ENCODE measurements at regions not wholly inside any gene's neighbourhood (a gene's known extent, or its start where the extent isn't known, plus 50 kb on each side); places are given as distances from the start of the nearest gene placed in this dataset.

- Histone ChIP-seq H4K20me1 (ENCODE audit: insufficient read depth, low read depth, low read length) (no peaks in the 10 kb centered on the region), H3K9me3 (ENCODE audit: low read length) (no peaks in the 10 kb centered on the region), H3K4me1 (ENCODE audit: low read length) (no peaks in the 10 kb centered on the region), H3K27me3 (ENCODE audit: low read length) (no peaks in the 10 kb centered on the region), H3K79me2 (ENCODE audit: low read length) (no peaks in the 10 kb centered on the region), H3K27ac (ENCODE audit: low read length) (no peak overlapping the region), H3K4me2 (ENCODE audit: low read depth, low read length, poor library complexity, severe bottlenecking) (no peak overlapping the region), H3K9me2 (replicated peaks; ENCODE audit: insufficient read depth, low read length) (no peaks in the 10 kb centered on the region), H3K9ac (ENCODE audit: low read length) (no peak overlapping the region), H3K4me3 (ENCODE audit: low read length) (no peak overlapping the region), H2AFZ (ENCODE audit: low read length) (no peak overlapping the region), H3K36me3 (ENCODE audit: insufficient read depth, low read length) (no peaks in the 10 kb centered on the region)
- DNase-seq: no peak
These were observed 101.8 kb upstream of the KMT2C start for GRCh38 chr7:152537639-152538038.

GRCh38 chr7:152528612-152529011 is 92.8 kb upstream of the KMT2C start:
- H3K27me3 ChIP-seq (ENCODE audit: low read length): no peaks in the 10 kb centered on the region
- H3K9ac ChIP-seq (ENCODE audit: low read length): no peak overlapping the region
- H3K36me3 ChIP-seq (ENCODE audit: insufficient read depth, low read length): no peaks in the 10 kb centered on the region

GRCh38 chr7:152527610-152528032 is 91.8 kb upstream of the KMT2C start:
- Histone ChIP-seq H3K9me2 (replicated peaks; ENCODE audit: insufficient read depth, low read length) (no peaks in the 10 kb centered on the region), H3K9ac (ENCODE audit: low read length) (no peak overlapping the region), H4K20me1 (ENCODE audit: insufficient read depth, low read depth, low read length) (no peaks in the 10 kb centered on the region), H3K27me3 (ENCODE audit: low read length) (no peaks in the 10 kb centered on the region), H3K4me1 (ENCODE audit: low read length) (no peaks in the 10 kb centered on the region), H3K27ac (ENCODE audit: low read length) (no peak overlapping the region), H3K4me2 (ENCODE audit: low read depth, low read length, poor library complexity, severe bottlenecking) (no peak overlapping the region), H2AFZ (ENCODE audit: low read length) (no peak overlapping the region), H3K79me2 (ENCODE audit: low read length) (no peaks in the 10 kb centered on the region), H3K36me3 (ENCODE audit: insufficient read depth, low read length) (no peaks in the 10 kb centered on the region), H3K9me3 (ENCODE audit: low read length) (no peaks in the 10 kb centered on the region), H3K4me3 (ENCODE audit: low read length) (no peak overlapping the region)
- no peak for DNase-seq

More at GRCh38 chr7:152528612-152529011, 92.8 kb upstream of the KMT2C start:
- no peak for DNase-seq
- Histone ChIP-seq H3K9me2 (replicated peaks; ENCODE audit: insufficient read depth, low read length) (no peaks in the 10 kb centered on the region), H3K4me3 (ENCODE audit: low read length) (no peak overlapping the region), H4K20me1 (ENCODE audit: insufficient read depth, low read depth, low read length) (no peaks in the 10 kb centered on the region), H3K4me1 (ENCODE audit: low read length) (no peaks in the 10 kb centered on the region), H3K79me2 (ENCODE audit: low read length) (no peaks in the 10 kb centered on the region), H3K4me2 (ENCODE audit: low read depth, low read length, poor library complexity, severe bottlenecking) (no peak overlapping the region), H3K27ac (ENCODE audit: low read length) (no peak overlapping the region), H2AFZ (ENCODE audit: low read length) (no peak overlapping the region), H3K9me3 (ENCODE audit: low read length) (no peaks in the 10 kb centered on the region)

GRCh38 chr7:152523916-152524315 is 88.1 kb upstream of the KMT2C start:
- no peak overlapping the region for H3K9ac ChIP-seq (ENCODE audit: low read length)

GRCh38 chr7:152522571-152523067 is 86.8 kb upstream of the KMT2C start:
- Histone ChIP-seq H3K9me3 (ENCODE audit: low read length) (peaks cover 7% of the 10 kb centered on the region), H3K9me2 (replicated peaks; ENCODE audit: insufficient read depth, low read length) (no peaks in the 10 kb centered on the region), H3K9ac (ENCODE audit: low read length) (no peak overlapping the region), H4K20me1 (ENCODE audit: insufficient read depth, low read depth, low read length) (no peaks in the 10 kb centered on the region), H2AFZ (ENCODE audit: low read length) (no peak overlapping the region), H3K4me3 (ENCODE audit: low read length) (no peak overlapping the region), H3K27ac (ENCODE audit: low read length) (no peak overlapping the region), H3K4me1 (ENCODE audit: low read length) (no peaks in the 10 kb centered on the region), H3K27me3 (ENCODE audit: low read length) (no peaks in the 10 kb centered on the region; the same call in 1 of the 2 replicates), H3K36me3 (ENCODE audit: insufficient read depth, low read length) (peaks cover 6% of the 10 kb centered on the region; the same call in 1 of the 2 replicates), H3K4me2 (ENCODE audit: low read depth, low read length, poor library complexity, severe bottlenecking) (no peak overlapping the region), H3K79me2 (ENCODE audit: low read length) (no peaks in the 10 kb centered on the region)
- DNase-seq: no peak

More at GRCh38 chr7:152523916-152524315, 88.1 kb upstream of the KMT2C start:
- Histone ChIP-seq H3K9me3 (ENCODE audit: low read length) (peaks cover 7% of the 10 kb centered on the region), H3K4me2 (ENCODE audit: low read depth, low read length, poor library complexity, severe bottlenecking) (no peak overlapping the region), H3K27ac (ENCODE audit: low read length) (no peak overlapping the region), H3K4me1 (ENCODE audit: low read length) (no peaks in the 10 kb centered on the region), H3K36me3 (ENCODE audit: insufficient read depth, low read length) (peaks cover 6% of the 10 kb centered on the region; the same call in 1 of the 2 replicates), H2AFZ (ENCODE audit: low read length) (no peak overlapping the region), H4K20me1 (ENCODE audit: insufficient read depth, low read depth, low read length) (no peaks in the 10 kb centered on the region), H3K79me2 (ENCODE audit: low read length) (no peaks in the 10 kb centered on the region), H3K4me3 (ENCODE audit: low read length) (no peak overlapping the region), H3K9me2 (replicated peaks; ENCODE audit: insufficient read depth, low read length) (no peaks in the 10 kb centered on the region), H3K27me3 (ENCODE audit: low read length) (no peaks in the 10 kb centered on the region; the same call in 1 of the 2 replicates)
- no peak for DNase-seq

GRCh38 chr7:152521420-152522337 is 85.9 kb upstream of the KMT2C start:
- Histone ChIP-seq H3K4me2 (ENCODE audit: low read depth, low read length, poor library complexity, severe bottlenecking) (no peak overlapping the region), H3K27me3 (ENCODE audit: low read length) (no peaks in the 10 kb centered on the region; the same call in 1 of the 2 replicates), H3K27ac (ENCODE audit: low read length) (no peak overlapping the region), H3K36me3 (ENCODE audit: insufficient read depth, low read length) (peaks cover 6% of the 10 kb centered on the region; the same call in 1 of the 2 replicates), H3K79me2 (ENCODE audit: low read length) (no peaks in the 10 kb centered on the region), H3K4me3 (ENCODE audit: low read length) (no peak overlapping the region), H3K9me3 (ENCODE audit: low read length) (peaks cover 7% of the 10 kb centered on the region), H2AFZ (ENCODE audit: low read length) (no peak overlapping the region), H3K9ac (ENCODE audit: low read length) (no peak overlapping the region), H3K4me1 (ENCODE audit: low read length) (no peaks in the 10 kb centered on the region), H4K20me1 (ENCODE audit: insufficient read depth, low read depth, low read length) (no peaks in the 10 kb centered on the region), H3K9me2 (replicated peaks; ENCODE audit: insufficient read depth, low read length) (no peaks in the 10 kb centered on the region)
- no peak for DNase-seq

GRCh38 chr7:152520861-152521302 is 85.1 kb upstream of the KMT2C start:
- no peak overlapping the region for H3K9ac ChIP-seq (ENCODE audit: low read length)
- H3K27ac ChIP-seq (ENCODE audit: low read length): no peak overlapping the region
- no peaks in the 10 kb centered on the region for H3K79me2 ChIP-seq (ENCODE audit: low read length)
- H3K9me3 ChIP-seq (ENCODE audit: low read length): peaks cover 7% of the 10 kb centered on the region
- H3K4me3 ChIP-seq (ENCODE audit: low read length): no peak overlapping the region
- no peak overlapping the region for H3K4me2 ChIP-seq (ENCODE audit: low read depth, low read length, poor library complexity, severe bottlenecking)
- H4K20me1 ChIP-seq (ENCODE audit: insufficient read depth, low read depth, low read length): no peaks in the 10 kb centered on the region
- no peaks in the 10 kb centered on the region for H3K4me1 ChIP-seq (ENCODE audit: low read length)
- no peak overlapping the region for H2AFZ ChIP-seq (ENCODE audit: low read length)
- H3K36me3 ChIP-seq (ENCODE audit: insufficient read depth, low read length): peaks cover 6% of the 10 kb centered on the region; the same call in 1 of the 2 replicates
- no peak for DNase-seq
- H3K27me3 ChIP-seq (ENCODE audit: low read length): no peaks in the 10 kb centered on the region; the same call in 1 of the 2 replicates
- no peaks in the 10 kb centered on the region for H3K9me2 ChIP-seq (replicated peaks; ENCODE audit: insufficient read depth, low read length)

GRCh38 chr7:152519290-152519689 is 83.5 kb upstream of the KMT2C start:
- Histone ChIP-seq H3K9me2 (replicated peaks; ENCODE audit: insufficient read depth, low read length) (no peaks in the 10 kb centered on the region), H4K20me1 (ENCODE audit: insufficient read depth, low read depth, low read length) (no peaks in the 10 kb centered on the region), H3K36me3 (ENCODE audit: insufficient read depth, low read length) (peaks cover 6% of the 10 kb centered on the region; the same call in 1 of the 2 replicates), H2AFZ (ENCODE audit: low read length) (no peak overlapping the region), H3K79me2 (ENCODE audit: low read length) (no peaks in the 10 kb centered on the region), H3K9ac (ENCODE audit: low read length) (no peak overlapping the region), H3K27ac (ENCODE audit: low read length) (no peak overlapping the region), H3K27me3 (ENCODE audit: low read length) (no peaks in the 10 kb centered on the region; the same call in 1 of the 2 replicates), H3K9me3 (ENCODE audit: low read length) (peaks cover 7% of the 10 kb centered on the region), H3K4me3 (ENCODE audit: low read length) (no peak overlapping the region), H3K4me2 (ENCODE audit: low read depth, low read length, poor library complexity, severe bottlenecking) (no peak overlapping the region), H3K4me1 (ENCODE audit: low read length) (no peaks in the 10 kb centered on the region)
- DNase-seq: no peak

Measured in Karpas-422 (cell line).